HG03280 (cell line): ENCODE measurements at regions not wholly inside any gene's neighbourhood (a gene's known extent, or its start where the extent isn't known, plus 50 kb on each side); places are given as distances from the start of the nearest gene placed in this dataset.

ENCODE experiments used
- ATAC-seq: cut with Tn5 transposase; IDR thresholded peaks from one replicate; pipeline ENCODE4 v1.9.1; 2021; ENCODE audit warnings: mild to moderate bottlenecking, moderate library complexity; ENCODE audit not compliant: unreplicated experiment

- ATAC-seq: no peak
Measured at GRCh38 chr1:185646202-185646683, 87.9 kb upstream of the HMCN1 start.

- no peak for ATAC-seq
Measured at GRCh38 chr1:185645686-185646085, 88.5 kb upstream of the HMCN1 start.

- no peak for ATAC-seq
Measured at GRCh38 chr1:185645162-185645640, 89.0 kb upstream of the HMCN1 start.

GRCh38 chr1:185644531-185644930, 89.7 kb upstream of the HMCN1 start:
- no peak for ATAC-seq

GRCh38 chr1:185636848-185637247, 97.3 kb upstream of the HMCN1 start:
- ATAC-seq: peak; percentile 98

DNA sequence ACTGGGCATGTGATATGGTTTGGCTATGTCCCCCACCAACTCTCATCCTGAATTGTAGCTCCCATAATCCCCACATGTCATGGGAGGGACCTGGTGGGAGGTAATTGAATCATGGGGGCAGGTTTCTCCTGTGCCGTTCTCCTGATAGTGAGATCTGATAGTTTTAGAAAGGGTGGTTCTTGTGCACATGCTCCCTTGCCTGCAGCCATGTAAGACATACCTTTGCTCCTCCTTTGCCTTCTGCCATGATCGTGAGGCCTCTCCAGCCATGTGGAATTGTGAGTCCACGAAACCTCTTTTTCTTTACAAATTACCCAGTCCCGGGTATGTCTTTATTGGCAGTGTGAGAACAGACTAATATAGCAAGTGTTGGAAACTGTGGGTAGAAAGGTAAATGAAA, 99.5 kb upstream of the HMCN1 start:
- ATAC-seq: no peak

DNA sequence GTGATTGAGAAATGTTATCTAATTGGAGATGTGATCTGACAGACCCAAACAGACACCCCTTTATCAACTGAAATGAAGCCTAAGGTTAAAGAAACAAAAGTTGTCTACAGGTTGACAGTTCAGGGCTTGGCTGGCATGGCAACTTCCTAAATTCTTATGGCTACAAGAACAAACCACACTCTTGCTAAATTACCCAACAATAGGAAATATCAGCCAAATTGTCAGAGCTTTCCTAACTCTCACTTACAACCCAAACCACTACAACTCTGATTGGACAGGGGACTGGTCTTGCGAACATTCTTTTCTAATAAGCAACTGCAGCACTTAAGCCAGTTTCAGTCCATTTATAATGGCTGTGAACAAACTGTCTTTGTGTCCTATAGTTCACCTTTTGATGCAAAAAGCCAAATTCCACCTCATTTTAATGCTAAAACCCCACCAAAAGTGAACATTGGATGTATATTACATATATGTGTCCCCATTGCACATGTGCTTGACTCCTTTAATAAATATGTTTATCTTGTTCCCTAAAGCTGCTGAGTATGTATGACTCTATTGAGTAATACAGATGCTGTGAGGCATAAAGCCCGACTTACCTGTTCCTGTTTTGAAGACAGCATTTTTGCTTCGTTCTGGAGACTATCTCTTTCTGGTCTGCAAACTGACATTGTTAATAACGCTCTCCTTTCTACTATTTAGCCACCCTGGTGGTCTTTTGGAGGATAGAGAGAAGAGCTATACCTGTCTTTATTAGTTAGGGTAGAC, 101.3 kb upstream of the HMCN1 start:
- ATAC-seq: no peak

DNA sequence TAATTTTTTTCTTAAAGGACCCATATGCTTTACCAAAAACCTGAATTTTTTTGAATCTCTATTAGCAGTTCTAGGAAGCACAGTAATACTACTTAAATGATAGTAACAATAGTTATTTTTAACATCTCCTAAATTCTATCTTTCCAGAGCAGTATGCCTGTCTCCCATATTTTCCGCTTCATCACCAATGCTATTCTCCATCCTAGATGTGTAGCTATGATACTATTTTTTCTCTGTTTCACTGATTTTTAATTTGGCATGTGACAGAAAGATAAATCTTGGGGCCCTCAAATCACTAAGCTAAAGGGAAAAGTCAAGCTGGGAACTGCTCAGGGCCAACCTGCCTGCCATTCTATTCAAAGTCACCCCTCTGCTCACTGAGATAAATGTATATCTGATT, 102.3 kb upstream of the HMCN1 start:
- ATAC-seq: no peak

DNA sequence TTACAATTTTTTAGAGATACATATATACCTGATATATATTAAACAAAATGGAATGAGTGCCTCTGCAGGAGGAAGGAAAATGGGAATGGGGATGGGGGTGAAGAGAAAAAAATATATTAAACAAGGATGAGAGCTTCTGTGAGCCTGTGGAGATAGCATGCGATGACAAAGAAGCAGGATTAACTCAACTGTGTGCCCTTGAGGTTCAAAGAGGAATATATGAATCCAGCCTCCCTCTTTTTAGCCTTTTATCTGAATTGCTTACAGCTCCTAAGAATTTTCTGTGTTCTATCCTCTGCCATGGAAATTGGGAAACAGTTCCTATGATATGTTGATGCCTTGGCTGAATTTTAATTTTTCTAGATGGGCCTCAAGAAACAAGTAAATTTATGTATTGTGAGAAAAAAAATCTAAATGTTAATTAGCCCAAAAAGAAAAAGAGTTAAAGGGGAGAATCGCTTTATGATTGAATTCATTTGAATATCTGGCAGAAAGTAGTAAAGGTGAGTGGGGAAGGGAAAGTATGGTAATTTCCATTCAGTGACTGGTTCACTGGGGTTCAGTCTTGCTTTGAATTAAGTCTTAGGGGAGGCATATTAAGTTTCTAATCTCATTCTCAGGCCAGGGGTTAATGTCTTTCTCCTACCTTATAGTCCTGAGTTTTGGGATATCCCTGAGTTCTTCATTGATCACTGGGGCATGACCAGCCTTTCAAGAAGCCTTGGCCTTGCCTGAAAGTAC, 106.3 kb upstream of the HMCN1 start:
- no peak for ATAC-seq

DNA sequence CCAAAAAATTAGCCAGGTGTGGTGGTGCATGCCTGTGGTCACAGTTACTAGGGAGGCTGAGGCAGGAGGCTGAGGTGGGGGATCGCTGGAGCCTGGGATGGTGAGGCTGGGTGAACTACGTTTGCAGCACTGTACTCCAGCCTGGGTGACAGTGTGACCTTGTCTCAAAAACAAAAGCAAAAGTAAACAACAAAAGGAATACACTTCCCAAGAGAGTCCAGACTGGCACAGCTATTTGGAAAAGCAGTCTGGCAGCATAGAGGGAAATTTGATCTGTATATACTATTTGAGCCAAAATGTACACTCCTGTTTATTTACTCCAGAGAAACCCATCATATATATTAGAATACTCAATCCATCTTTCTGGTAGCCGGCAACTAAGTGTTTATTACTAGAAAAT, 107.0 kb upstream of the HMCN1 start:
- no peak for ATAC-seq

DNA sequence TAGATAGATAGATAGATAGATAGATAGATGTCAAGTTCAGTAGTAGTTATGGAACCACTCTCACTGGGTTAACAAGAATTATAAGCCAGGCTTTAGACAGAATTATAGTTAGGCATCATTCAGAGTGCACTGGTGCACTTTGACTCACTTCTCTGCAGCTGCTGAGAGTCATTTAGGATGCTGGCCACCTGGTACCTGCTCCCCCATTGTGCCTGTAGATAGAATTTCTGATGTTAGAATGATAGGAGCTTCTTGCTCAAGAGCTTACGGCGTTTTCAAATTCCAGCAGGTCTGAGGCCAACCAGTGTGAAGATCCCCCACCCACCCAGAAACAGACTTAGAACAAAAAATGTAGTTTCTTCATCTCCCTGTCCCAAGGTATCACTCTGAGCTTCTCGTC, 107.8 kb upstream of the HMCN1 start:
- ATAC-seq: no peak

DNA sequence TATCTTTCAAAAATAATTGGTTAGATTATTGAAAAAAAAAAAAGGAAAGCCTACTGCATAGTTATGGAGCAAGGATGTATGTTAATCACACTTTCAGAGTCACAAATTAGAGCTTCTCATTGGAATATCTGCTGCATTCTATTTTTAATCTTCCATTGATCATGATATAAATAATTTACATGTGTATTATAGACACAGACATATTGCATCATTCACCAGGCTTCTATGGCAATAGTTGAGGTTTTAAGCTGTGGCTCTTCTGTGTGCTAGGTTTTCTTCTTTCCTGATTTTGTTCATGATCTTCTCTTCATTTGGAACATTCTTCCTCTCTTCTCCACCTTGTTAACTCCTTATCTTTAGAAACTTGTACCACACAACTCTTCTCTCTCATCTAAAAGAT, 123.2 kb upstream of the HMCN1 start:
- no peak for ATAC-seq

DNA sequence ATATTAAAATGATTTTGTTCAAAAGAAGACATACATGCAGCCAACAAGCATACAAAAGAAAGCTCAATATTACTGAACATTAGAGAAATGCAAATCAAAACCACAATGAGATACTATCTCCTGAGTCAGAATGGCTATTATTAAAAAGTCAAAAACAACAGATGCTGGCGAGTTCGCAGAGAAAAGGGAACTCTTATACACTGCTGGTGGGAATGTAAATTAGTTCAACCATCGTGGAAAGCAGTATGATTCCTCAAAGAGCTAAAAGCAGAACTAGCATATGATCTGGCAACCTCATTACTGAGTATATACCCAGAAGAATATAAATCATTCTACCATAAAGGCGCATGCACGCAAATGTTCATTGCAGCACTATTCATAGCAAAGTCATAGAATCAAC, 126.0 kb upstream of the HMCN1 start:
- ATAC-seq: peak; percentile 54

DNA sequence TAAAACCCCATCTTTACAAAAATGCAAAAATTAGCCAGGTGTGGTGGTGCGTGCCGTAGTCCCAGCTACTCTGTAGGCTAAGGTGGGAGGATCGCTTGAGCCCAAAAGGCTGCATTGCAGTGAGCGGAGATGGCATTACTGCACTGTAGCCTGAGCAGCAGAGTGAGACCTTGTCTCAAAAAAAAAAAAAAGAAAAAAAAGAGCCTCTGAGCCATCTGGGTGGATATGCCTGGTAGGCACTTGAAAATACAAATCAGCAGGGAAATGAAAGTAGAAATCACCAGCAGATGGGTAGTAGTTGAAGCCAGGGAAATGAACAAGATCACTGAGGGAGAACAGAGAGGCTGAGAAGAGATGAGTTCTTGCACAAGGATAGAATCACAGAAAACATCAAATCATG, 131.0 kb upstream of the HMCN1 start:
- ATAC-seq: peak; percentile 59

DNA sequence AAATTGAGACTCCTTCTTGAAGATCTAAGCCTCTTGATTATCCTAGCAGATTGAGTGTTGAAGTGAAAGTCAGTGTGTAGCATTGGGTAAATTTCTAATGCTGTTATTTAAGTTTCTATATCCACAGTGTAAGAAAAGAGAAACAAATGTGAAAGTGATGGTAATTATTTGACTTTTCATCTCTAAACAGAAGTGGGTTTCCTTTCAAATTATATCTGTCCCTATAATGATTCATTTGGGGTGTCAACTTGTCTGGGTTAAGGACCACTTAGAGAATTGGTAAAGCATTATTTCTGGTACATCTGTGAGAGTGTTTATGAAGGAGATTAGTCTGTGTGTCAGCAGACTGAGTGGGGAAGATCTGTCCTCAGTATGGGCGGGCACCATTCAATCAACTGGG, 133.0 kb upstream of the HMCN1 start:
- ATAC-seq: peak; percentile 37

DNA sequence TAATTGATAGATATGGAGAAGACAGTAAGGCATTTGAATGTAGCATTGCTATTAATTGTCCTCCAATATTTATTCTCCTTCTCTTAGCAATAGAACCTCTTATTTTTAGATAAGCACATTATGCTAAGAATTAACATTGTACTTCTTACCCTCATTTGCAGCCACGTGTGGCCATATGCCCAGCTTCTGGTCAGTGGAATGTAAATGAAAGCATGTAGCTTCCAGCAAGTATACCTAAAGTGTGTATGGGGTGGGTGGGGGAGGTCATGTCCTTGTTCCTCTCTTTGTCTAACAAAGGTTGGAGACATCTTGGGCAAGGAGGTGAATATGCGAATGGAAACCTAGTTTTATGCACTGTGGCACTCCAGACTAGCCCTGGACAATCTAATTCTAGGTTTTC, 133.6 kb upstream of the HMCN1 start:
- ATAC-seq: no peak

DNA sequence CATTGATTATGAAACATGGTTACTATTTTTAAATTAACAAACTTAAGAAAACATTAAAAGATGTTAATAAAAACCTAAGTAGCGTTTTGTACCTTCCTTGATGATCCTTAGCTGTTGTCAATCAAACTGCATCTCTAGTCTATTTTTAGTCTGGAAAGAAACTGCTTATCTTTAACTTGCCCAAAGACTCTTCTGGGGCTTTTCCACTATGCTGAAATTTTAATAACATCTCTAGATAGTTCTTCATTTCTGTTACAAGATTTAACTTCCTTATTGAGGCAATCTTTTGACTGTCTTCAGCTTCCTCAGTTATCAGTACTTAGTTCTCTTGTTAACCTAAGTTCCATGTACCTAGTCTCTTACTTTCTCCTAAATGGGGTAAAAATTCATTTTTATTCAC, 135.9 kb upstream of the HMCN1 start:
- ATAC-seq: no peak

GRCh38 chr1:185595835-185596667, 138.1 kb upstream of the HMCN1 start:
- ATAC-seq: peak; percentile 95

DNA sequence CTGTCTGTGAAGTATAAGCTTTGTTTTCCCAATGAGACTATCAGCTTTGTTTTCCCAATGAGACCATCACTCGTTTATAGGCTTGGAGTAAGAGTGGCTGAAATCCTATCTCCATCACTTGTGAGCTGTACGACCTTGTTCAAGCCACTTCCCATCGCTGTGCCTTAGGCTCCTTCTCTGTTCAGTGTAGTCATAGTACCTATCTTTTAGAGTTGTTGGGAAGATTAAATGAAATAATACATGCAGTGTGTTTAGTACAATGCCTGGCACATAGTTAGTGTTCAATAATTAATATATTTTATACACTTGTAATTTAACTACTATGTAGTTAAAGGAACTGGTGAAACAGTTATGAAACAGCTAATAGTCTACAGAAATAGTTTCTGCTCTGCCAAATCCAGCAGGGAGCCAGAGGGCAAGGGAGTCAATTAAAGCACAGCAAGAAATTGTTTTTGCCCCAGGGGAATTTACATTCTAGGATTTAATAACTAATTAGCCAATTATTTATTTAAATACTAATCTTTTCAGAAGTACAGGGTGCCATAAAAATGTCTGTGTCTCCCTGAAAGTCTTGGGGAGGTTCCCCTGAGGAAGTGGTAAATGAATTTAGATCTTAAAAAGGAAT, 139.3 kb upstream of the HMCN1 start:
- no peak for ATAC-seq

DNA sequence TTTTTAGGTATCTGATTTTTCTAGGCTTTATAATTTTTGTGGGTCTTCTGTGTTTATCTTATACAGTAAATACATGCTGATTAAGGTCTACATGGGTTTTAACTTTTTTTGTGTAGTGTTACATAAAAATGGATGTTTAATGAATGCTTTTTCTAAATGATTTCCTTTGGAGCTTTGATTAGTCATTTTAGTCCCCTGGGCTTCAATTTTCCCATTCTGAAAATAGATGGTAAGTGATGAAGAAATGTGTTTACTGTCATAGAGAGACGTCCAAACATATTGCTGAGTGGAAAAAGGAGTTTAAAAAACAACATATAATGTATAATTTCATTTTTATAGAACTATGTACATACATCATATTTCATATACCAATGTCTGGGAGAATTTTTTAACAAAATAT, 140.9 kb upstream of the HMCN1 start:
- ATAC-seq: no peak

DNA sequence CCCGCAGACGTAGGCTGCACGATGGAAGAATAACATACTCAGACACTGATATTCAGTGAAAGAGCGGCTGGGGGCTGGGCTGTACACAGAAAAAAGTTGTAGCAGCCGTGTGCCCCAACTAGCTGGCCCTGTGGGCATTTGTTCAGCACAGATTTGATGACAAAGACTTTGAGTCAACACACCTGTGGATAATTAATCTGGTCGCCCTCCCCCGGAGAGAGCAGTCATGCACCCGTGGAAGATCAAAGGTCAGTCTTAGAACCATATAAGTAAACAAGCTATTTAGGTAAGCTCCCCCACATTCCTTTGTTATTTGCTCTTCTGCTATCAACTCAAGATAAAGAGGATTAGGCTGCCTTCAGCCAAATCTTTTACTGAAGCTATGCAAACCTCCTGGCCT, 148.4 kb upstream of the HMCN1 start:
- no peak for ATAC-seq
